ENCODE measurements at regions not wholly inside any gene's neighbourhood (a gene's known extent, or its start where the extent isn't known, plus 50 kb on each side); places are given as distances from the start of the nearest gene placed in this dataset.

DNA sequence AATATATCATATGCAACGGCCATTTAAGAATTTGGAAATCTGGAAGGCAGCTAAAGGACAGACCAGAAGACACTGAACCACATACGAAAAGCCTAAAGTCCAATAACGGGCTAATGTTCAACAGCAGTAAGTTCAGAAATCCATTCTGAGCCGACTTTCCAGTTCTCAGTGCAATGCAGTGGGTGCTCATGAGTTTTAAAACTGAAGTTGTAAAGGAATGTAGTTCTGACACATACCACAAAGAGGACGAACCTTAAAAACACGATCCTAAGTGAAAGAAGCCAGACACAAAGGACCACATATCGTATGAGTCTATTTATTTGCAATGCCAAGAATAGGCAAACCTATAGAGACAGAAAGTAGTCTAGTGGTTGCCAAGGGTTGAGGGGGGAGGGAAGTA lies 278.3 kb upstream of the ZFHX3 start:
- no TSS peak for BruUV-seq (replicated peaks)
- ChIA-PET CTCF (no interaction called here), POLR2A (no interaction called here), RAD21 (ENCODE audit: low non-redundant PET in 1 of 2, low total read pairs in 2 of 2, uncharacterized antibody in 2 of 2, unreplicated experiment in 2 of 2) (no interaction called here)
- Histone ChIP-seq H3K4me2 (ENCODE audit: low read length) (no peak overlapping the region), H4K20me1 (ENCODE audit: insufficient read depth) (no peaks in the 10 kb centered on the region), H3K36me3 (ENCODE audit: control insufficient read depth in 1 of 2, insufficient read depth in 2 of 2, low read length in 2 of 2) (no peaks in the 10 kb centered on the region), H3K4me3 (replicated peaks in 1 of 2; ENCODE audit: low read depth in 1 of 2, low read length in 2 of 2) (no peak overlapping the region), H3K9me3 (ENCODE audit: control insufficient read depth in 1 of 2, insufficient read depth in 1 of 2, low read depth in 1 of 2, low read length in 2 of 2) (no peaks in the 10 kb centered on the region), H3K9ac (ENCODE audit: low read length) (no peak overlapping the region), H3K9me2 (ENCODE audit: insufficient read depth) (no peaks in the 10 kb centered on the region), H3K79me2 (ENCODE audit: insufficient read depth, low read length) (no peaks in the 10 kb centered on the region), H3K27me3 (ENCODE audit: insufficient read depth, low read length) (peaks cover 28% of the 10 kb centered on the region), H3K4me1 (ENCODE audit: control insufficient read depth in 1 of 2, insufficient read depth in 2 of 2, low read length in 2 of 2) (no peaks in the 10 kb centered on the region), H2AFZ (ENCODE audit: low read depth, low read length, poor library complexity, severe bottlenecking) (no peak overlapping the region), H3K27ac (ENCODE audit: low read depth, low read length) (no peak overlapping the region)
- ATAC-seq, result no peak
- no peak for TF ChIP-seq ELF1 (IDR thresholded peaks at IDR 0.05; ENCODE audit: borderline replicate concordance, low read depth)
- TF ChIP-seq, protein P1, sequence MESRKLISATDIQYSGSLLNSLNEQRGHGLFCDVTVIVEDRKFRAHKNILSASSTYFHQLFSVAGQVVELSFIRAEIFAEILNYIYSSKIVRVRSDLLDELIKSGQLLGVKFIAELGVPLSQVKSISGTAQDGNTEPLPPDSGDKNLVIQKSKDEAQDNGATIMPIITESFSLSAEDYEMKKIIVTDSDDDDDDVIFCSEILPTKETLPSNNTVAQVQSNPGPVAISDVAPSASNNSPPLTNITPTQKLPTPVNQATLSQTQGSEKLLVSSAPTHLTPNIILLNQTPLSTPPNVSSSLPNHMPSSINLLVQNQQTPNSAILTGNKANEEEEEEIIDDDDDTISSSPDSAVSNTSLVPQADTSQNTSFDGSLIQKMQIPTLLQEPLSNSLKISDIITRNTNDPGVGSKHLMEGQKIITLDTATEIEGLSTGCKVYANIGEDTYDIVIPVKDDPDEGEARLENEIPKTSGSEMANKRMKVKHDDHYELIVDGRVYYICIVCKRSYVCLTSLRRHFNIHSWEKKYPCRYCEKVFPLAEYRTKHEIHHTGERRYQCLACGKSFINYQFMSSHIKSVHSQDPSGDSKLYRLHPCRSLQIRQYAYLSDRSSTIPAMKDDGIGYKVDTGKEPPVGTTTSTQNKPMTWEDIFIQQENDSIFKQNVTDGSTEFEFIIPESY (IDR thresholded peaks at IDR 0.05; ENCODE audit: extremely low read depth, insufficient replicate concordance, low read length), result no peak
- TF ChIP-seq SP1 (IDR thresholded peaks at IDR 0.05; ENCODE audit: low read depth), result no peak
- TF ChIP-seq ZFX (IDR thresholded peaks at IDR 0.05), result no peak
- no peak for TF ChIP-seq SIN3A (IDR thresholded peaks at IDR 0.05; ENCODE audit: low read depth)
- TF ChIP-seq RAD21 (IDR thresholded peaks at IDR 0.05; ENCODE audit: low read depth), result no peak
- TF ChIP-seq, protein P2, sequence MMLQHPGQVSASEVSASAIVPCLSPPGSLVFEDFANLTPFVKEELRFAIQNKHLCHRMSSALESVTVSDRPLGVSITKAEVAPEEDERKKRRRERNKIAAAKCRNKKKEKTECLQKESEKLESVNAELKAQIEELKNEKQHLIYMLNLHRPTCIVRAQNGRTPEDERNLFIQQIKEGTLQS (IDR thresholded peaks at IDR 0.05), result no peak
- TF ChIP-seq, protein P3, sequence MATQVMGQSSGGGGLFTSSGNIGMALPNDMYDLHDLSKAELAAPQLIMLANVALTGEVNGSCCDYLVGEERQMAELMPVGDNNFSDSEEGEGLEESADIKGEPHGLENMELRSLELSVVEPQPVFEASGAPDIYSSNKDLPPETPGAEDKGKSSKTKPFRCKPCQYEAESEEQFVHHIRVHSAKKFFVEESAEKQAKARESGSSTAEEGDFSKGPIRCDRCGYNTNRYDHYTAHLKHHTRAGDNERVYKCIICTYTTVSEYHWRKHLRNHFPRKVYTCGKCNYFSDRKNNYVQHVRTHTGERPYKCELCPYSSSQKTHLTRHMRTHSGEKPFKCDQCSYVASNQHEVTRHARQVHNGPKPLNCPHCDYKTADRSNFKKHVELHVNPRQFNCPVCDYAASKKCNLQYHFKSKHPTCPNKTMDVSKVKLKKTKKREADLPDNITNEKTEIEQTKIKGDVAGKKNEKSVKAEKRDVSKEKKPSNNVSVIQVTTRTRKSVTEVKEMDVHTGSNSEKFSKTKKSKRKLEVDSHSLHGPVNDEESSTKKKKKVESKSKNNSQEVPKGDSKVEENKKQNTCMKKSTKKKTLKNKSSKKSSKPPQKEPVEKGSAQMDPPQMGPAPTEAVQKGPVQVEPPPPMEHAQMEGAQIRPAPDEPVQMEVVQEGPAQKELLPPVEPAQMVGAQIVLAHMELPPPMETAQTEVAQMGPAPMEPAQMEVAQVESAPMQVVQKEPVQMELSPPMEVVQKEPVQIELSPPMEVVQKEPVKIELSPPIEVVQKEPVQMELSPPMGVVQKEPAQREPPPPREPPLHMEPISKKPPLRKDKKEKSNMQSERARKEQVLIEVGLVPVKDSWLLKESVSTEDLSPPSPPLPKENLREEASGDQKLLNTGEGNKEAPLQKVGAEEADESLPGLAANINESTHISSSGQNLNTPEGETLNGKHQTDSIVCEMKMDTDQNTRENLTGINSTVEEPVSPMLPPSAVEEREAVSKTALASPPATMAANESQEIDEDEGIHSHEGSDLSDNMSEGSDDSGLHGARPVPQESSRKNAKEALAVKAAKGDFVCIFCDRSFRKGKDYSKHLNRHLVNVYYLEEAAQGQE (IDR thresholded peaks at IDR 0.05; ENCODE audit: low read depth), result no peak
- TF ChIP-seq, protein P4, sequence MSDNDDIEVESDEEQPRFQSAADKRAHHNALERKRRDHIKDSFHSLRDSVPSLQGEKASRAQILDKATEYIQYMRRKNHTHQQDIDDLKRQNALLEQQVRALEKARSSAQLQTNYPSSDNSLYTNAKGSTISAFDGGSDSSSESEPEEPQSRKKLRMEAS (IDR thresholded peaks at IDR 0.05), result no peak
- no peak for TF ChIP-seq CBX3 (IDR thresholded peaks at IDR 0.05; ENCODE audit: low read depth)
- TF ChIP-seq, protein P5, sequence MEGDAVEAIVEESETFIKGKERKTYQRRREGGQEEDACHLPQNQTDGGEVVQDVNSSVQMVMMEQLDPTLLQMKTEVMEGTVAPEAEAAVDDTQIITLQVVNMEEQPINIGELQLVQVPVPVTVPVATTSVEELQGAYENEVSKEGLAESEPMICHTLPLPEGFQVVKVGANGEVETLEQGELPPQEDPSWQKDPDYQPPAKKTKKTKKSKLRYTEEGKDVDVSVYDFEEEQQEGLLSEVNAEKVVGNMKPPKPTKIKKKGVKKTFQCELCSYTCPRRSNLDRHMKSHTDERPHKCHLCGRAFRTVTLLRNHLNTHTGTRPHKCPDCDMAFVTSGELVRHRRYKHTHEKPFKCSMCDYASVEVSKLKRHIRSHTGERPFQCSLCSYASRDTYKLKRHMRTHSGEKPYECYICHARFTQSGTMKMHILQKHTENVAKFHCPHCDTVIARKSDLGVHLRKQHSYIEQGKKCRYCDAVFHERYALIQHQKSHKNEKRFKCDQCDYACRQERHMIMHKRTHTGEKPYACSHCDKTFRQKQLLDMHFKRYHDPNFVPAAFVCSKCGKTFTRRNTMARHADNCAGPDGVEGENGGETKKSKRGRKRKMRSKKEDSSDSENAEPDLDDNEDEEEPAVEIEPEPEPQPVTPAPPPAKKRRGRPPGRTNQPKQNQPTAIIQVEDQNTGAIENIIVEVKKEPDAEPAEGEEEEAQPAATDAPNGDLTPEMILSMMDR (IDR thresholded peaks at IDR 0.05 in 2 of 3, conservative IDR thresholded peaks at IDR 0.05 in 1 of 3; ENCODE audit: borderline replicate concordance in 1 of 3, insufficient read depth in 1 of 3, low read depth in 2 of 3, low read length in 2 of 3), result no peak
- TF ChIP-seq ZNF274 (IDR thresholded peaks at IDR 0.05; ENCODE audit: low read depth, low read length), result no peak
- TF ChIP-seq YY1 (IDR thresholded peaks at IDR 0.05; ENCODE audit: extremely low read depth, insufficient replicate concordance, low read depth, low read length), result no peak
- no peak for TF ChIP-seq JUND (IDR thresholded peaks at IDR 0.05)
- TF ChIP-seq TCF7L2 (IDR thresholded peaks at IDR 0.05; ENCODE audit: borderline replicate concordance, extremely low read depth, insufficient read depth, insufficient read length), result no peak
- TF ChIP-seq POLR2A (IDR thresholded peaks at IDR 0.05; ENCODE audit: borderline replicate concordance, extremely low read depth, insufficient read depth, insufficient read length), result no peak
- no peak for TF ChIP-seq CEBPB (IDR thresholded peaks at IDR 0.05; ENCODE audit: low read depth)
- no peak for TF ChIP-seq EZH2 (IDR thresholded peaks at IDR 0.05)
- TF ChIP-seq POLR2AphosphoS5 (IDR thresholded peaks at IDR 0.05; ENCODE audit: low read depth, low read length), result no peak
- DNase-seq (ENCODE audit: low read depth, low spot score), result no peak
- intact Hi-C loops (cut with micrococcal nuclease), result no loop called here
